ENCODE measurements at regions not wholly inside any gene's neighbourhood (a gene's known extent, or its start where the extent isn't known, plus 50 kb on each side); places are given as distances from the start of the nearest gene placed in this dataset.

DNA sequence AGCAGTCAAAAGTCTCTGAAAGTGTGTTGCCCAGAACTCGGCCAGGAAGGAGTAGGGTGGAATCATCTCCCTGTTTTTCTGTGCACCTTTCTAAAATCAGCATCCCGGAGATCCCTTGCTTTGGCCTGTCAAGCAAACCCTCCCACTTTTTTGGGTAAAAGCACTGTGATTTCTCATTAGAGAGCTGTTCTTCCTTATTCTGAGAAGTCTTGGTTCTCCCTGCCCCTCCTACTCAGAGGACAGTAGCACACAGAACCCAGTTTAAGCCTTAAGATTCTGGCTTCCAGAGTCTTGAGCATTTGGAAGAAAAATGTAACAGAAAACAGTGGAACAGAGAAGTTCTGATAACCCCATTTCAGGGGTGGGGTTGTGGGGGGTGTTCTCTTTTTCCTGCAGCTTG lies 52.6 kb upstream of the KATNAL1 start:
- TF ChIP-seq POLR2A (IDR thresholded peaks at IDR 0.05), result no peak
- TF ChIP-seq, protein P1, sequence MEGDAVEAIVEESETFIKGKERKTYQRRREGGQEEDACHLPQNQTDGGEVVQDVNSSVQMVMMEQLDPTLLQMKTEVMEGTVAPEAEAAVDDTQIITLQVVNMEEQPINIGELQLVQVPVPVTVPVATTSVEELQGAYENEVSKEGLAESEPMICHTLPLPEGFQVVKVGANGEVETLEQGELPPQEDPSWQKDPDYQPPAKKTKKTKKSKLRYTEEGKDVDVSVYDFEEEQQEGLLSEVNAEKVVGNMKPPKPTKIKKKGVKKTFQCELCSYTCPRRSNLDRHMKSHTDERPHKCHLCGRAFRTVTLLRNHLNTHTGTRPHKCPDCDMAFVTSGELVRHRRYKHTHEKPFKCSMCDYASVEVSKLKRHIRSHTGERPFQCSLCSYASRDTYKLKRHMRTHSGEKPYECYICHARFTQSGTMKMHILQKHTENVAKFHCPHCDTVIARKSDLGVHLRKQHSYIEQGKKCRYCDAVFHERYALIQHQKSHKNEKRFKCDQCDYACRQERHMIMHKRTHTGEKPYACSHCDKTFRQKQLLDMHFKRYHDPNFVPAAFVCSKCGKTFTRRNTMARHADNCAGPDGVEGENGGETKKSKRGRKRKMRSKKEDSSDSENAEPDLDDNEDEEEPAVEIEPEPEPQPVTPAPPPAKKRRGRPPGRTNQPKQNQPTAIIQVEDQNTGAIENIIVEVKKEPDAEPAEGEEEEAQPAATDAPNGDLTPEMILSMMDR (IDR thresholded peaks at IDR 0.05), result no peak
- Histone ChIP-seq H3K4me3 (no peak overlapping the region), H3K36me3 (no peaks in the 10 kb centered on the region), H3K4me1 (no peaks in the 10 kb centered on the region), H3K27ac (no peak overlapping the region), H3K27me3 (no peaks in the 10 kb centered on the region), H3K9me3 (no peaks in the 10 kb centered on the region)
- DNase-seq, result no peak
- intact Hi-C loops (cut with DNase I; ENCODE audit: low total_unique reads), result no loop called here

DNA sequence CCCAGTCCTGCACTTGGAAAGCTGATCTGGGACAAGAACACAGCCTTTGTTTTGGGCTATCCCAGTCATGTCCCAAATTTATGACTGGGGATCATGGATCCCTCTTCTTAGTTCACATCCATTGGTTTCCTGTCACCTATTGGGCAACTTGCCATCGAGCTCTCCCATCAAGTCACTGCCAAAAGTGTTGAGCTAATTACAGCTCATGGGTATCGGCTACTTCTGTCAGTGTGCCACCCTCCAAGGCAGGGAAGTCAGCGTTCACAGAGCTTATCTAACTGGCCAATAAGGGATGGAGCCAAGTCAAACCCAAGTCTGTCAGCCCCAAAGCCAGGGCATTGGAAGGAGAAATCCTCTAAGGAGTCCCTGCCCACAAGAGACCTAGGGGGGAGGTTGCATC lies 53.2 kb upstream of the KATNAL1 start:
- H3K4me1 ChIP-seq, result no peaks in the 10 kb centered on the region
- TF ChIP-seq, protein P1 (IDR thresholded peaks at IDR 0.05), result no peak
- TF ChIP-seq POLR2A (IDR thresholded peaks at IDR 0.05), result no peak
- intact Hi-C loops (cut with DNase I; ENCODE audit: low total_unique reads), result no loop called here
- no peak overlapping the region for H3K27ac ChIP-seq
- H3K9me3 ChIP-seq, result no peaks in the 10 kb centered on the region
- no peak for DNase-seq
- no peaks in the 10 kb centered on the region for H3K27me3 ChIP-seq
- no peak overlapping the region for H3K4me3 ChIP-seq
- no peaks in the 10 kb centered on the region for H3K36me3 ChIP-seq

DNA sequence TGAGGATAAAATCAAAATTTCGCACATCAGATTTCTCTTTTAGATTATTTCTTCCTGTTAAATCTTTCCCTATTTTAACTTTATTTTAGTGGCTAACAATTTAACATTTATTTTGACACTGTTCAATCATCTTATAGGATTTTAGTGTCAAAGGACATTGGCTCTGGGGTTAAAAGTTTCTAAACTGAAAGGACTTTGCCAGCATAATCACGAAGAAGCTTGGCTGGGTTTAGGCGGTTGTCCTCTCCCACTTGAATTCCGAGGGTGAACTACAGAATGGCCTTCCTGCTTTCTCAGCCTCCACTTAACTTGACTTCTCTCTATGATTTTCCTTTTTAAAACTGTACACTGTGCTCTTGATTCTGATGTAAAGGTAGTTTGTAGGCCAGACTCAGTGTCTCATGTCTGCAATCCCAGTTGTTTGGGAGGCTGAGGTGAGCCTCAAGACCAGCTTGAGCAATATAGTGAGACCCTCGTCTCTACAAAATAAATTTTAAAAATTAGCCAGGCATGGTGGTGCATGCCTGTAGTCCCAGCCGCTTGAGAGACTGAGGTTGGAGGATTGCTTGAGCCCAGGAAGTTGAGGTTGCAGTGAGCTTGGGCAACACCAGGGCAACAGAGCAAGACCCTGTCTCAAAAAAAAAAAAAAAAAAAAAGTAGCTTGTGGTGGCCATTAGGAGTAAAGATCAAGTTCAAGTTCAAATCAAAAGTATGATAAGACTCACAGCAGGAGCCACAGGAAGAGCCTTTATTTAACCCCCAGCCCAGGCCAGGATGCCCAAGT lies 54.8 kb upstream of the KATNAL1 start:
- Histone ChIP-seq H3K27ac (peak overlapping the region; percentile 44 to 57), H3K9me3 (no peaks in the 10 kb centered on the region), H3K4me1 (no peaks in the 10 kb centered on the region), H3K4me3 (no peak overlapping the region), H3K27me3 (no peaks in the 10 kb centered on the region), H3K36me3 (no peaks in the 10 kb centered on the region)
- no peak for DNase-seq
- intact Hi-C loops (cut with DNase I; ENCODE audit: low total_unique reads), result no loop called here
- TF ChIP-seq POLR2A (IDR thresholded peaks at IDR 0.05), result no peak
- TF ChIP-seq, protein P1 (IDR thresholded peaks at IDR 0.05), result no peak

DNA sequence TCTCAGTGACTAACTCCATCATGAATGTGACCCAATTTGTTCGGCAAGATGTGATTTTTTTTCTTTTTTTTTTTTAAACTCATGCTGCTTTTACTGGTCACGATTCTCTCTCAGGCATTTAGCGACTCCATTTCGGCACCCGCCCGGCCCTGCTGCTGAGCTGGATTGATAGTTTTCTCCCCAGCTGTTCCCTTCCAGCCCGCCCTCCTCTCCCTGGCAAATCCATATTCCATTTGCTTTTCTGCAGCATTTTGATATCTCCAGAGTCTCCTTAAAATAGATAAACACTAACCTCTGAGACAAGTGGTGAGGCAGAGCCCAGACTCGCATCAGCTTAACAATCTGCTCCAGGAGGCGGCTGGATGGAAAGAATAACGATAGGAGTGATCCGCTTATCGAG lies 55.5 kb upstream of the KATNAL1 start:
- Histone ChIP-seq H3K9me3 (no peaks in the 10 kb centered on the region), H3K4me1 (no peaks in the 10 kb centered on the region), H3K27ac (peak overlapping the region; percentile 44 to 57), H3K4me3 (no peak overlapping the region), H3K27me3 (no peaks in the 10 kb centered on the region), H3K36me3 (no peaks in the 10 kb centered on the region)
- TF ChIP-seq, protein P1 (IDR thresholded peaks at IDR 0.05), result no peak
- TF ChIP-seq POLR2A (IDR thresholded peaks at IDR 0.05), result no peak
- DNase-seq, result peak in 1 of 2 donors; percentile 42
- intact Hi-C loops (cut with DNase I; ENCODE audit: low total_unique reads), result no loop called here

DNA sequence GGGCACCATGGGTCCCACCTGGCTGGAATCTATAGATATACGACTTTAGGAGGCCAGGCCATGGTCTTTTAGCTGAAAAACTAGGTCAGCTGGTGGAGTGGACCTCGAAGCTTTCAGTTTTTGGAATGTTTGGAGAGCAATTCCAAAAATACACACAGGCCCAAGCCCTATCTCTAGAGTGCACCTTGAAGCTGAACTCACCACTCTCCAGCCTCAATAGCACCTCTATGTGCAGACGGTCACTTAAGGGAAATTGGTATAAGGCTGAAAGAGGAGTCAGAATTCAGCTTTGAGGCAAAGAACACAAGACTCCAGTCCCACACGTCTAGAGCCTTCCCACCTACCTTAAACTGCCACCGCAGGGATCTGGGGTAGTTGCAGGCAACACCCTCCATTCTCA lies 56.4 kb upstream of the KATNAL1 start:
- Histone ChIP-seq H3K4me1 (no peaks in the 10 kb centered on the region), H3K27ac (peak overlapping the region; percentile 44 to 57), H3K4me3 (no peak overlapping the region), H3K36me3 (no peaks in the 10 kb centered on the region), H3K27me3 (no peaks in the 10 kb centered on the region), H3K9me3 (no peaks in the 10 kb centered on the region)
- TF ChIP-seq, protein P1 (IDR thresholded peaks at IDR 0.05), result no peak
- no peak for TF ChIP-seq POLR2A (IDR thresholded peaks at IDR 0.05)
- no peak for DNase-seq
- intact Hi-C loops (cut with DNase I; ENCODE audit: low total_unique reads), result no loop called here

Measured in uterus (tissue), 3 donors.